CD4-positive, CD25-positive, alpha-beta regulatory T cell (primary cell): ENCODE measurements at regions not wholly inside any gene's neighbourhood (a gene's known extent, or its start where the extent isn't known, plus 50 kb on each side); places are given as distances from the start of the nearest gene placed in this dataset.
A peak's percentile ranks its signal among the peaks of the same experiment; 100 is the strongest.

Source experiments
- ATAC-seq, 2 donors: fragments of 150-1000 bp; cut with Tn5 transposase; one replicate each; pipeline ENCODE4 v1.10.0; 2021; ENCODE audit warnings: low read depth in 2 of 2, moderate number of reproducible peaks in 2 of 2, moderate library complexity in 1 of 2
- DNase-seq, 3 donors: peaks; one replicate each; pipeline versions ENCODE4 v3.0.0 to v3.0.0-alpha.2; 2012 to 2022; ENCODE audit warnings: mixed read lengths in 1 of 3
- H3K27ac ChIP-seq: one replicate; pipeline ENCODE4 v1.7.0; 2013; ENCODE audit warnings: mild to moderate bottlenecking, low read length; ENCODE audit not compliant: insufficient read depth, poor library complexity, severe bottlenecking
- H3K27me3 ChIP-seq: one replicate; pipeline ENCODE4 v1.7.0; 2013; ENCODE audit warnings: low read length; ENCODE audit not compliant: control insufficient read depth, insufficient read depth
- H3K36me3 ChIP-seq: one replicate; pipeline ENCODE4 v1.7.0; 2013; ENCODE audit warnings: mild to moderate bottlenecking, low read length, moderate library complexity; ENCODE audit not compliant: control insufficient read depth, insufficient read depth
- H3K4me1 ChIP-seq: 2 replicates; pipeline ENCODE4 v1.7.0; 2013; ENCODE audit warnings: mild to moderate bottlenecking, low read length; ENCODE audit not compliant: insufficient read depth, control insufficient read depth, poor library complexity, severe bottlenecking
- H3K4me3 ChIP-seq: one replicate; pipeline ENCODE4 v1.7.0; 2013; ENCODE audit warnings: low read depth, mild to moderate bottlenecking, low read length, moderate library complexity
- H3K9me3 ChIP-seq, 2 experiments: 1 replicate in 1 of 2; 2 replicates in 1 of 2; pipeline ENCODE4 v1.7.0; 2013; ENCODE audit warnings: low read length in 2 of 2, mild to moderate bottlenecking in 1 of 2, moderate library complexity in 1 of 2; ENCODE audit not compliant: control insufficient read depth in 2 of 2
- H3K27ac Mint-ChIP-seq, 3 donors: one replicate each; pipeline ENCODE4 v1.8.0; 2020 to 2022; ENCODE audit warnings: mild to moderate bottlenecking in 3 of 3, mixed read lengths in 3 of 3, moderate library complexity in 2 of 3
- H3K27me3 Mint-ChIP-seq: one replicate; pipeline ENCODE4 v1.8.0; 2022; ENCODE audit warnings: mild to moderate bottlenecking, mixed read lengths
- H3K36me3 Mint-ChIP-seq: one replicate; pipeline ENCODE4 v1.8.0; 2020; ENCODE audit warnings: mixed read lengths
- H3K4me1 Mint-ChIP-seq, 4 donors: one replicate each; pipeline ENCODE4 v1.8.0; 2020 to 2022; ENCODE audit warnings: mixed read lengths in 4 of 4, mild to moderate bottlenecking in 1 of 4
- H3K4me3 Mint-ChIP-seq, 4 donors: one replicate each; pipeline ENCODE4 v1.8.0; 2020 to 2022; ENCODE audit warnings: mild to moderate bottlenecking in 4 of 4, mixed read lengths in 4 of 4, moderate library complexity in 3 of 4
- H3K9me3 Mint-ChIP-seq, 7 donors: one replicate each; pipeline ENCODE4 v1.8.0; 2020 to 2022; ENCODE audit warnings: mixed read lengths in 7 of 7, mild to moderate bottlenecking in 3 of 7, moderate library complexity in 2 of 7

GRCh38 chr14:96997996-96998395 lies 200.8 kb downstream of the VRK1 start:
- Mint-ChIP-seq H3K4me3 (no peak overlapping the region), H3K36me3 (peaks cover 8% of the 10 kb centered on the region), H3K27me3 (peaks cover 4% of the 10 kb centered on the region), H3K4me1 (peaks cover 0 to 6% (median 3%) of the 10 kb centered on the region in 4 donors), H3K27ac (no peak overlapping the region), H3K9me3 (peaks cover 0 to 8% (median 1%) of the 10 kb centered on the region in 7 donors)
- peaks cover 10% of the 10 kb centered on the region for H3K27me3 ChIP-seq
- ATAC-seq (no peak), DNase-seq (no peak)
- no peaks in the 10 kb centered on the region for H3K9me3 ChIP-seq
- H3K27ac ChIP-seq: no peak overlapping the region
- no peaks in the 10 kb centered on the region for H3K36me3 ChIP-seq
- H3K4me1 ChIP-seq: no peaks in the 10 kb centered on the region
- H3K4me3 ChIP-seq: no peak overlapping the region

- Histone ChIP-seq H3K4me3 (no peak overlapping the region), H3K4me1 (no peaks in the 10 kb centered on the region), H3K36me3 (no peaks in the 10 kb centered on the region), H3K27ac (no peak overlapping the region), H3K9me3 (no peaks in the 10 kb centered on the region), H3K27me3 (no peaks in the 10 kb centered on the region)
- DNase-seq (no peak), ATAC-seq (no peak)
- H3K4me3 Mint-ChIP-seq: no peak overlapping the region
- no peak overlapping the region for H3K27ac Mint-ChIP-seq
- H3K36me3 Mint-ChIP-seq: peaks cover 13% of the 10 kb centered on the region
- H3K9me3 Mint-ChIP-seq: peaks cover 0 to 9% (median 1%) of the 10 kb centered on the region in 7 donors
- peaks cover 0 to 11% (median 3%) of the 10 kb centered on the region in 4 donors for H3K4me1 Mint-ChIP-seq
- peaks cover 4% of the 10 kb centered on the region for H3K27me3 Mint-ChIP-seq
Observed at GRCh38 chr14:96999654-97000155, 202.5 kb downstream of the VRK1 start.

DNA sequence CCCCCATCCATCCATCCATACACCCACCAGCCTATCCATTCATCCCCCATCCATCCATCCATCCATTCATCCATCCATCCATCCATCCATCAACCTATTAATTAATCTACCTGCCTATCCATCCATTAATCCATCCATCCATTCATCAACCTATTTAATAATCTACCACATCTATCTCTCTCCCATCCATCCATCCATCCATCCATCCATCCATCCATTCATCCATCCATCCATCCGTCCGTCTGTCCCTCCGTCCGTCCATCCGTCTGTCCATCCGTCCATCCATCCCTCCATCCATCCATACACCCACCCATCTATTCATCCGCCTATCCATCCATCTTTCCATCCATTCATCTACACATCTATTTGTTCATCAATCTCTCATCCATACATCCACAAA lies 205.3 kb downstream of the VRK1 start:
- Histone ChIP-seq H3K9me3 (no peaks in the 10 kb centered on the region), H3K27me3 (no peaks in the 10 kb centered on the region), H3K27ac (no peak overlapping the region), H3K4me3 (no peak overlapping the region), H3K36me3 (no peaks in the 10 kb centered on the region), H3K4me1 (no peaks in the 10 kb centered on the region)
- H3K4me3 Mint-ChIP-seq: no peak overlapping the region
- peaks cover 6% of the 10 kb centered on the region for H3K27me3 Mint-ChIP-seq
- DNase-seq (no peak), ATAC-seq (no peak)
- peak overlapping the region in 1 of 3 donors; percentile 28 for H3K27ac Mint-ChIP-seq
- peaks cover 0 to 9% (median 1%) of the 10 kb centered on the region in 7 donors for H3K9me3 Mint-ChIP-seq
- peaks cover 13% of the 10 kb centered on the region for H3K36me3 Mint-ChIP-seq
- peaks cover 0 to 10% (median 6%) of the 10 kb centered on the region in 4 donors for H3K4me1 Mint-ChIP-seq

- Histone ChIP-seq H3K4me3 (no peak overlapping the region), H3K36me3 (no peaks in the 10 kb centered on the region), H3K9me3 (no peaks in the 10 kb centered on the region), H3K27me3 (no peaks in the 10 kb centered on the region), H3K4me1 (no peaks in the 10 kb centered on the region), H3K27ac (no peak overlapping the region)
- Mint-ChIP-seq H3K4me1 (peaks cover 0 to 5% (median 4%) of the 10 kb centered on the region in 4 donors), H3K27ac (no peak overlapping the region), H3K9me3 (peaks cover 0 to 9% (median 2%) of the 10 kb centered on the region in 7 donors), H3K36me3 (peaks cover 13% of the 10 kb centered on the region), H3K4me3 (no peak overlapping the region), H3K27me3 (peaks cover 6% of the 10 kb centered on the region)
- DNase-seq: no peak
- ATAC-seq: no peak
Observed at GRCh38 chr14:97005934-97006333, 208.8 kb downstream of the VRK1 start.

DNA sequence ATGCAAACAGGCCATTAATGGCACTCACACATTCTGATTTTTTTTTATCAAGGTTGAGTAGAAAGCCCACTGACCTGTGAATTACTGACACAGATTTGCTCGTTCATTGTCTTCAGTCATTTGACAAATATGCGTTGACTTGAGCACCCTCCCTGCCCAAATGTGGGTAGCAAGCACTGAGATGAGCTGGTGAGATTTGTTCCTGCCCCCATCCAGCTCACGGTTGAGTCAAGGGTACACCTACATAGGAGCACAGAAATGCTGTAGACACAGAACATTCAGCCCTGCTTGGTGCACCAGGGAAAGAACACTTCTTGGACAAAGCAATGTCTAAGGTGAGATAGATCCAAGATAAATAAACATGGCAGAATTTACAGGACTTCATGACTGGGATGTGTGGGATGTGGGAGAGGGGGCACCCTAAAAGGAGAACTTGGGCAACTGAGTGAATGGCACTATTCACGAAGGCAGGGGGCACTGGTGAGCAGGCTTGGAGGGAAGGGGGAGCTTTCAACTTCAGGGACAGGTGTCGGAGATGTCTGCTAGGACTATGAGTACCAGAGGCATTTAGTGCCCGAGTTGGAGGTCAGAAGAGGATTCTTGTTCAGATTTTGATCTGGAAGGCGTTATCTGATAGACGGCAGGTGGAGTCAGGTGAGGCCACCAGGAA lies 213.4 kb downstream of the VRK1 start:
- H3K4me3 ChIP-seq: no peak overlapping the region
- ATAC-seq (no peak), DNase-seq (no peak)
- no peaks in the 10 kb centered on the region for H3K27me3 ChIP-seq
- H3K36me3 ChIP-seq: no peaks in the 10 kb centered on the region
- no peaks in the 10 kb centered on the region for H3K4me1 ChIP-seq
- H3K4me3 Mint-ChIP-seq: no peak overlapping the region
- no peaks in the 10 kb centered on the region for H3K4me1 Mint-ChIP-seq
- no peaks in the 10 kb centered on the region for H3K36me3 Mint-ChIP-seq
- H3K9me3 Mint-ChIP-seq: peaks cover 0 to 6% (median 0%) of the 10 kb centered on the region in 7 donors
- H3K9me3 ChIP-seq: no peaks in the 10 kb centered on the region
- peaks cover 6% of the 10 kb centered on the region for H3K27me3 Mint-ChIP-seq
- peak overlapping the region in 1 of 3 donors; percentile 54 for H3K27ac Mint-ChIP-seq
- H3K27ac ChIP-seq: no peak overlapping the region

DNA sequence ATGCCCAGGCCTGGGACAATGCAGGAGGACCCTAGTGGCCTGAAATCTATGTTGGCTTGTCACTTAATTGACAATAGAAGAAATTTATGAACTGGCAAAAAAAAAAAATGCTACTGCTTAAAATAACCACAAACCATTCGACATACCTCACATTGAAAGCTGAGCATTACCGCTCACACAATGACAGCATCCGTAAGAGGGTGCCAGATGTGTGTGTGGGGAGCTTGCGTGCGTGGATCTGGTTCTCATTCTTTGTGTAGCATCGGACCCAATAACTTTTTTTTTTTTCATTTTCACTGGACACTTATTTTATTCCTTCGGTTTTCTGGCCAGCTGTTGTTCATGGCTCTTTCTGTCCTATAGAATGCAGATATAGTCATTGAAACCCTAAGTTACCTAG lies 216.7 kb downstream of the VRK1 start:
- Mint-ChIP-seq H3K9me3 (peaks cover 0 to 3% (median 0%) of the 10 kb centered on the region in 7 donors), H3K36me3 (peaks cover 4% of the 10 kb centered on the region), H3K27me3 (no peaks in the 10 kb centered on the region), H3K4me1 (no peaks in the 10 kb centered on the region), H3K4me3 (no peak overlapping the region), H3K27ac (no peak overlapping the region)
- no peaks in the 10 kb centered on the region for H3K36me3 ChIP-seq
- no peak overlapping the region for H3K4me3 ChIP-seq
- DNase-seq (no peak), ATAC-seq (no peak)
- no peak overlapping the region for H3K27ac ChIP-seq
- H3K27me3 ChIP-seq: no peaks in the 10 kb centered on the region
- no peaks in the 10 kb centered on the region for H3K4me1 ChIP-seq
- H3K9me3 ChIP-seq: no peaks in the 10 kb centered on the region

- DNase-seq (no peak), ATAC-seq (no peak)
- Histone ChIP-seq H3K27ac (no peak overlapping the region), H3K4me1 (no peaks in the 10 kb centered on the region), H3K27me3 (no peaks in the 10 kb centered on the region), H3K4me3 (no peak overlapping the region), H3K9me3 (no peaks in the 10 kb centered on the region), H3K36me3 (no peaks in the 10 kb centered on the region)
- peaks cover 0 to 11% (median 4%) of the 10 kb centered on the region in 4 donors for H3K4me1 Mint-ChIP-seq
- peaks cover 4% of the 10 kb centered on the region for H3K36me3 Mint-ChIP-seq
- H3K9me3 Mint-ChIP-seq: peaks cover 0 to 2% (median 0%) of the 10 kb centered on the region in 7 donors
- peaks cover 7% of the 10 kb centered on the region for H3K27me3 Mint-ChIP-seq
- H3K27ac Mint-ChIP-seq: peak overlapping the region in 1 of 3 donors; percentile 26
- H3K4me3 Mint-ChIP-seq: no peak overlapping the region
Observed at GRCh38 chr14:97021001-97021400, 223.8 kb downstream of the VRK1 start.
